ENCODE measurements at regions not wholly inside any gene's neighbourhood (a gene's known extent, or its start where the extent isn't known, plus 50 kb on each side); places are given as distances from the start of the nearest gene placed in this dataset.

GRCh38 chr3:34346656-34347055, 548.2 kb downstream of the PDCD6IP start:
- no peak for DNase-seq

GRCh38 chr3:34351882-34352777, 553.7 kb downstream of the PDCD6IP start:
- DNase-seq: no peak

- no peak for DNase-seq
Measured at GRCh38 chr3:34352778-34353331, 554.4 kb downstream of the PDCD6IP start.

- DNase-seq: no peak
Measured at GRCh38 chr3:34357461-34357860, 559.0 kb downstream of the PDCD6IP start.

GRCh38 chr3:34359064-34359463, 560.6 kb downstream of the PDCD6IP start:
- no peak for DNase-seq

- DNase-seq: no peak
Measured at GRCh38 chr3:34360713-34361112, 562.3 kb downstream of the PDCD6IP start.

GRCh38 chr3:34361921-34362320, 563.5 kb downstream of the PDCD6IP start:
- DNase-seq: no peak

GRCh38 chr3:34362910-34363309, 564.5 kb downstream of the PDCD6IP start:
- no peak for DNase-seq

- no peak for DNase-seq
Measured at GRCh38 chr3:34363881-34364280, 565.5 kb downstream of the PDCD6IP start.

- peak; percentile 78 for DNase-seq
Measured at GRCh38 chr3:34364335-34364734, 565.9 kb downstream of the PDCD6IP start.

GRCh38 chr3:34365231-34365630, 566.8 kb downstream of the PDCD6IP start:
- DNase-seq: no peak

GRCh38 chr3:34365771-34366170, 567.3 kb downstream of the PDCD6IP start:
- DNase-seq: no peak

GRCh38 chr3:34367521-34367920, 569.1 kb downstream of the PDCD6IP start:
- no peak for DNase-seq

GRCh38 chr3:34374521-34374920, 576.1 kb downstream of the PDCD6IP start:
- DNase-seq: no peak

- peak; percentile 27 for DNase-seq
Measured at GRCh38 chr3:34376691-34377090, 578.3 kb downstream of the PDCD6IP start.

- no peak for DNase-seq
Measured at GRCh38 chr3:34377961-34378360, 579.5 kb downstream of the PDCD6IP start.

GRCh38 chr3:34381243-34381642, 582.8 kb downstream of the PDCD6IP start:
- no peak for DNase-seq

GRCh38 chr3:34382859-34383258, 584.4 kb downstream of the PDCD6IP start:
- DNase-seq: peak; percentile 51

- no peak for DNase-seq
Measured at GRCh38 chr3:34386309-34386708, 587.9 kb downstream of the PDCD6IP start.

GRCh38 chr3:34387826-34388564, 589.6 kb downstream of the PDCD6IP start:
- DNase-seq: no peak

- no peak for DNase-seq
Measured at GRCh38 chr3:34388830-34389229, 590.4 kb downstream of the PDCD6IP start.

GRCh38 chr3:34394978-34395748, 596.7 kb downstream of the PDCD6IP start:
- DNase-seq: no peak

GRCh38 chr3:34396288-34396687, 597.9 kb downstream of the PDCD6IP start:
- no peak for DNase-seq

Data from kidney glomerular epithelial cell (primary cell).